Neuronal stem cell (in vitro differentiated cells): ENCODE measurements at regions not wholly inside any gene's neighbourhood (a gene's known extent, or its start where the extent isn't known, plus 50 kb on each side); places are given as distances from the start of the nearest gene placed in this dataset.

ENCODE experiments used
- DNase-seq: peaks from one replicate; pipeline ENCODE4 v3.0.0-alpha.2; 2013; ENCODE audit warnings: low spot score
- H2AFZ ChIP-seq: one replicate; pipeline ENCODE4 v1.6.1; 2013; ENCODE audit warnings: mild to moderate bottlenecking, low read length, inconsistent platforms
- H2AK5ac ChIP-seq: 2 replicates; pipeline ENCODE4 v1.6.1; 2013; ENCODE audit warnings: low read depth, mild to moderate bottlenecking, inconsistent platforms, low read length, moderate library complexity, mixed read lengths
- H2BK120ac ChIP-seq: 2 replicates; pipeline ENCODE4 v1.6.1; 2013; ENCODE audit warnings: low read depth, mild to moderate bottlenecking, inconsistent platforms, low read length, moderate library complexity, mixed read lengths
- H2BK12ac ChIP-seq: one replicate; pipeline ENCODE4 v1.6.1; 2013; ENCODE audit warnings: low read length, inconsistent platforms
- H2BK15ac ChIP-seq: 2 replicates; pipeline ENCODE4 v1.6.1; 2013; ENCODE audit warnings: mild to moderate bottlenecking, low read length, inconsistent platforms, mixed read lengths
- H2BK5ac ChIP-seq: one replicate; pipeline ENCODE4 v1.6.1; 2013; ENCODE audit warnings: inconsistent platforms, mild to moderate bottlenecking, low read length, moderate library complexity
- H3K14ac ChIP-seq: one replicate; pipeline ENCODE4 v1.6.1; 2013; ENCODE audit warnings: low read length, inconsistent platforms
- H3K18ac ChIP-seq: 2 replicates; pipeline ENCODE4 v1.6.1; 2013; ENCODE audit warnings: low read length, inconsistent platforms
- H3K23ac ChIP-seq: 2 replicates; pipeline ENCODE4 v1.6.1; 2013; ENCODE audit warnings: low read depth, mild to moderate bottlenecking, mixed read lengths, low read length, inconsistent platforms; ENCODE audit not compliant: poor library complexity
- H3K27ac ChIP-seq: replicated peaks from 3 replicates; pipeline ENCODE4 v1.5.1; 2013; ENCODE audit warnings: low read length, inconsistent platforms
- H3K27me3 ChIP-seq, 3 experiments: 2 replicates each; pipeline ENCODE4 v1.6.1; 2013; ENCODE audit warnings: low read length in 3 of 3, mild to moderate bottlenecking in 2 of 3, inconsistent platforms in 1 of 3, low read depth in 1 of 3, mixed read lengths in 1 of 3, moderate library complexity in 1 of 3; ENCODE audit not compliant: control insufficient read depth in 3 of 3, insufficient read depth in 3 of 3
- H3K36me3 ChIP-seq, 2 donors: replicated peaks in 1 of 2; 2 replicates each; pipeline ENCODE4 v1.6.1; 2013; ENCODE audit warnings: low read length in 2 of 2; ENCODE audit not compliant: control insufficient read depth in 2 of 2, insufficient read depth in 2 of 2
- H3K4ac ChIP-seq: 2 replicates; pipeline ENCODE4 v1.6.1; 2013; ENCODE audit warnings: inconsistent platforms, mild to moderate bottlenecking, low read length, moderate library complexity
- H3K4me1 ChIP-seq, 2 donors: 1 replicate in 1 of 2; 2 replicates in 1 of 2; pipeline ENCODE4 v1.6.1; 2013; ENCODE audit warnings: low read length in 2 of 2, low read depth in 1 of 2; ENCODE audit not compliant: control insufficient read depth in 2 of 2, insufficient read depth in 1 of 2
- H3K4me2 ChIP-seq: one replicate; pipeline ENCODE4 v1.6.1; 2013; ENCODE audit warnings: mild to moderate bottlenecking, low read length, inconsistent platforms; ENCODE audit not compliant: insufficient read depth, poor library complexity, severe bottlenecking
- H3K4me3 ChIP-seq, 2 donors: 2 replicates each; pipeline ENCODE4 v1.5.1; 2013; ENCODE audit warnings: low read length in 2 of 2, mild to moderate bottlenecking in 2 of 2, inconsistent platforms in 1 of 2, moderate library complexity in 1 of 2
- H3K79me1 ChIP-seq: one replicate; pipeline ENCODE4 v1.6.1; 2013; ENCODE audit warnings: low read depth, mild to moderate bottlenecking, inconsistent platforms, low read length, moderate library complexity
- H3K9ac ChIP-seq: one replicate; pipeline ENCODE4 v1.6.1; 2013; ENCODE audit warnings: mild to moderate bottlenecking, low read depth, low read length, inconsistent platforms; ENCODE audit not compliant: poor library complexity
- H3K9me3 ChIP-seq, 2 donors: replicated peaks in 1 of 2; 2 replicates each; pipeline versions ENCODE3 to v1.6.1; 2013; ENCODE audit warnings: low read length in 2 of 2, mild to moderate bottlenecking in 2 of 2, inconsistent platforms in 1 of 2, low read depth in 1 of 2, mixed read lengths in 1 of 2, moderate library complexity in 1 of 2; ENCODE audit not compliant: control insufficient read depth in 2 of 2, insufficient read depth in 1 of 2
- H4K8ac ChIP-seq: one replicate; pipeline ENCODE4 v1.6.1; 2013; ENCODE audit warnings: low read depth, mild to moderate bottlenecking, inconsistent platforms, low read length, moderate library complexity
- H4K91ac ChIP-seq: one replicate; pipeline ENCODE4 v1.6.1; 2013; ENCODE audit warnings: low read length, low read depth, mild to moderate bottlenecking, inconsistent platforms; ENCODE audit not compliant: poor library complexity
- WGBS, 2 donors: extraction: QIAGEN DNeasy Blood & Tissue Kit; methylation state at CpG; one replicate each; pipeline ENCODE4 v1.1.7; 2013; ENCODE audit warnings: missing lambda C conversion rate in 2 of 2, mixed read lengths in 1 of 2; ENCODE audit not compliant: insufficient read length in 2 of 2, insufficient replicate concordance in 1 of 2; ENCODE audit errors: extremely low coverage in 2 of 2; 5-methylcytosine and 5-hydroxymethylcytosine counted together

DNA sequence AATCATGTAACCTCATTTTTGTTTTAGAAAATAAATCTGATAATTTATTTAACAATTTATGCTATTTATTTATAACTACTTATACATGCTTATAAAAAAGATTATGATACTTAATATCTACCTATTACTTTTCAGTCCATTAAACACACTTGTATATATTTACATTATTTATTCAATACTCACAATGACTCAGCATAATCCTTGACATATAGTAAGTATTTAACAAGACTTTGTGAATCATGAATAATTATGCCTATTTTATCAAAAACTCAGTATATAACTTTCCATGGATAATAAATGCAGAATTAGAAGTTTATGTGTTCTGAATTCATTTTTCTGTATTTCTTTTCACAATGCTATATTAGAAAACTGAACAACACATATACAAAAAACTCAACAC is 266.0 kb upstream of the STAC start:
- Histone ChIP-seq H2BK15ac (no peak overlapping the region), H3K23ac (no peak overlapping the region), H2BK12ac (no peak overlapping the region), H3K79me1 (no peaks in the 10 kb centered on the region), H4K8ac (no peak overlapping the region), H3K4me3 (no peak overlapping the region), H3K14ac (no peak overlapping the region), H3K18ac (no peak overlapping the region), H3K4ac (no peak overlapping the region), H3K9me3 (no peaks in the 10 kb centered on the region), H2BK5ac (no peak overlapping the region), H2AFZ (no peak overlapping the region), H2AK5ac (no peak overlapping the region), H3K27me3 (no peaks in the 10 kb centered on the region), H2BK120ac (no peak overlapping the region), H3K4me2 (no peak overlapping the region), H3K27ac (no peak overlapping the region), H3K36me3 (no peaks in the 10 kb centered on the region), H3K9ac (no peak overlapping the region), H3K4me1 (no peaks in the 10 kb centered on the region), H4K91ac (no peak overlapping the region)
- no peak for DNase-seq

DNA sequence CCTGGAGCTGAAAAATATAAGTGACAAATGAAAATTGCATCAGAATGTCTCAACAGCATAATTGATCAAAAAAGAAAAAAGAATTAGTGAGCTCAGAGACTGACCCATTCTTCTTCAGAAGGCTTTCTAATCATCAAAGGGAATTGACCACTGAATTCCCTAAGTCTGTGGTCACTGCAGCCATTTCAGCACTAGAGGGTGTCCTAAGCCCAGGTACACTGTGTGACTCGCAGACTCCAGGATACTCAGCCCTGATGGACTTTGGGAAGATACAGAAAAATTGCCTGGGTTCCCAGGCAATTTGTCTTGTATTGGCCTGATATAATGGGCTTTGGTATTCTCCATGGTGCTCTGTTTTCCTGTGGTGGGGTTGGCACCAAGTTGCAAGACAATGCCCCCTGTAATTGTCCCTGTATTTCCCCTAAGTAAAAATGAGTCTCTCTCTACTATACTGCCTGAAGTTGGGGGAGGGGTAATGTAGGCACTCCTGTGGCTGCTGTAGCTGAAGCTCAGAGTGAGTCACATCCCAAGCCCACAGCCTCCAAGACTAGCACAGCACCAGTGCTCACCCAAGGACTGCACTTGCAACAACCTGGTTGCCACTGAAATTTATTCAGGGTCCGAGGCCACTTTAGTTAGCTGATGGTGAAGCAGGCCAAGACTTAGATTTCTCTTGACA is 256.0 kb upstream of the STAC start:
- Histone ChIP-seq H3K4me1 (no peaks in the 10 kb centered on the region), H3K27me3 (no peaks in the 10 kb centered on the region), H4K91ac (no peak overlapping the region), H3K4me2 (no peak overlapping the region), H3K9me3 (no peaks in the 10 kb centered on the region), H3K14ac (no peak overlapping the region), H3K9ac (no peak overlapping the region), H2BK15ac (no peak overlapping the region), H3K18ac (no peak overlapping the region), H3K36me3 (no peaks in the 10 kb centered on the region), H3K4ac (no peak overlapping the region), H3K23ac (no peak overlapping the region), H2BK12ac (no peak overlapping the region), H3K27ac (no peak overlapping the region), H3K4me3 (no peak overlapping the region), H2BK5ac (no peak overlapping the region), H2AFZ (no peak overlapping the region), H2AK5ac (no peak overlapping the region), H4K8ac (no peak overlapping the region), H3K79me1 (no peaks in the 10 kb centered on the region), H2BK120ac (no peak overlapping the region)
- no CpG with 5 or more reads among the region's 2 CpGs for WGBS, 2 donors
- DNase-seq: peak; percentile 45

DNA sequence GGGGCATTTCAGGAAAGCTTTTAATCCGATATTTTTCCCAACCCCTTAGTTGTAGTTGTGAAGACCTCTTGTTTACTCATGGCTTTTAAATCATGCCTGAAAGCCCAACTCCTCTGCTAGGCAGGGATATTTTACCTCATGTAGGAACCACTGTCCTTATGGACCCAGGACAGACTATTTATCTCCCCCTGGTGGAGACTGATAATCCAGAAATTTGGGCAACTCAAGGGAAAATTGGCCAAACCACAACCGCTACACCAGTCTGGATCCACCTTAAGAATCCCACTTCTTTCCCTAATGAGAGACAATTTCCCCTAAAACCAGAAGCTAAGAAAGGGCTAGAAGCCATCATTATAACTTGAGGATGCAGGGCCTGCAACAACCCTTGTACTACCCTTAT is 248.1 kb upstream of the STAC start:
- H2BK12ac ChIP-seq: no peak overlapping the region
- no peak overlapping the region for H4K91ac ChIP-seq
- no peak overlapping the region for H2BK5ac ChIP-seq
- no peak overlapping the region for H3K27ac ChIP-seq
- WGBS, 2 donors: no CpG with 5 or more reads among the region's 2 CpGs
- H2BK120ac ChIP-seq: no peak overlapping the region
- H3K36me3 ChIP-seq: no peaks in the 10 kb centered on the region
- H3K4me3 ChIP-seq: no peak overlapping the region
- no peak overlapping the region for H3K4me2 ChIP-seq
- H3K9ac ChIP-seq: no peak overlapping the region
- no peak overlapping the region for H2AK5ac ChIP-seq
- no peaks in the 10 kb centered on the region for H3K79me1 ChIP-seq
- H3K9me3 ChIP-seq: no peaks in the 10 kb centered on the region
- H3K18ac ChIP-seq: no peak overlapping the region
- no peak overlapping the region for H2BK15ac ChIP-seq
- no peak overlapping the region for H2AFZ ChIP-seq
- H3K14ac ChIP-seq: no peak overlapping the region
- DNase-seq: no peak
- H4K8ac ChIP-seq: no peak overlapping the region
- H3K27me3 ChIP-seq: no peaks in the 10 kb centered on the region
- no peak overlapping the region for H3K23ac ChIP-seq
- no peak overlapping the region for H3K4ac ChIP-seq
- no peaks in the 10 kb centered on the region for H3K4me1 ChIP-seq

DNA sequence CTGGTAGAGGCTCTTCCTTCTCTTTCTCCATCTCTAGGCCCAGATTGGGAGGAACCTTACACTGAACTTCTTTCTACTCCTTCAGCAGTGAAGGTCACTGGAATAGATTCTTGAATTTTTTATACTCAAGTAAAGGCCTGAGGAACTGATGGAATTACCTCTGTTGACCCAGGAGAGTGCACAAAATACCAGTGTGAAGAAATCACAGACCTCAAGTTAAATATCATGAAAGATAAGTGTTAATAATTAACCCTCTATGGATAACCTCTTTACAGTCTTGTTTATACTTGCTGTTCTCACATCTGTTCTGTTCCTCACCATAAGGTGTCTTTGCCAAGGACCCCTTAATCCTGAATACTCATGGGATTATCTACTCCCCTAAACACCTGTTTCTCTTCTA is 244.4 kb upstream of the STAC start:
- no peak overlapping the region for H2BK15ac ChIP-seq
- H3K36me3 ChIP-seq: no peaks in the 10 kb centered on the region
- H3K79me1 ChIP-seq: no peaks in the 10 kb centered on the region
- H3K18ac ChIP-seq: no peak overlapping the region
- H4K91ac ChIP-seq: no peak overlapping the region
- H3K23ac ChIP-seq: no peak overlapping the region
- H3K4ac ChIP-seq: no peak overlapping the region
- no peak for DNase-seq
- no peak overlapping the region for H3K27ac ChIP-seq
- H3K9ac ChIP-seq: no peak overlapping the region
- H3K4me2 ChIP-seq: no peak overlapping the region
- no peak overlapping the region for H4K8ac ChIP-seq
- H2AFZ ChIP-seq: no peak overlapping the region
- no peak overlapping the region for H2BK120ac ChIP-seq
- no peaks in the 10 kb centered on the region for H3K9me3 ChIP-seq
- H2AK5ac ChIP-seq: no peak overlapping the region
- H3K27me3 ChIP-seq: no peaks in the 10 kb centered on the region
- H3K4me3 ChIP-seq: no peak overlapping the region
- no peak overlapping the region for H3K14ac ChIP-seq
- H3K4me1 ChIP-seq: no peaks in the 10 kb centered on the region
- H2BK12ac ChIP-seq: no peak overlapping the region
- H2BK5ac ChIP-seq: no peak overlapping the region
